HG02759 (cell line): ENCODE measurements at regions not wholly inside any gene's neighbourhood (a gene's known extent, or its start where the extent isn't known, plus 50 kb on each side); places are given as distances from the start of the nearest gene placed in this dataset.
"Not testable (repeated sequence)": the region's sequence is repeated elsewhere in the genome, so short reads cannot be mapped to it uniquely, and the experiment has no call there.

ENCODE experiments used
- ATAC-seq: cut with Tn5 transposase; IDR thresholded peaks from one replicate; pipeline ENCODE4 v1.9.1; 2021; ENCODE audit warnings: mild to moderate bottlenecking, moderate library complexity; ENCODE audit not compliant: unreplicated experiment

DNA sequence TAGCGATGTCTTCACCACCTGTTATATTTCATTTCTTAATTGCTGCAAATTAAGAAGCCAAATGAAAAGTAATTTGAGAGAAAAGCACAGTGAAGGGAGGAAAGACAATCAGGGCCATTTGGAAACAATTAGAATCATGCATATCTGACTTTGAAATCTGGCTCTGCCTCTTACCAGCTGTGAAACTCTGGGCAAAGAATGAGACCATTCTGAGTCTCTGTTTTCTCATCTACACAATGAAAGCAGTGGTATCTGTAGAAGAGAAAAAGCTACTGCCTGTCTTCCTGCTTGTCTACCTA lies 334.5 kb upstream of the CYRIA start:
- ATAC-seq, result no peak

DNA sequence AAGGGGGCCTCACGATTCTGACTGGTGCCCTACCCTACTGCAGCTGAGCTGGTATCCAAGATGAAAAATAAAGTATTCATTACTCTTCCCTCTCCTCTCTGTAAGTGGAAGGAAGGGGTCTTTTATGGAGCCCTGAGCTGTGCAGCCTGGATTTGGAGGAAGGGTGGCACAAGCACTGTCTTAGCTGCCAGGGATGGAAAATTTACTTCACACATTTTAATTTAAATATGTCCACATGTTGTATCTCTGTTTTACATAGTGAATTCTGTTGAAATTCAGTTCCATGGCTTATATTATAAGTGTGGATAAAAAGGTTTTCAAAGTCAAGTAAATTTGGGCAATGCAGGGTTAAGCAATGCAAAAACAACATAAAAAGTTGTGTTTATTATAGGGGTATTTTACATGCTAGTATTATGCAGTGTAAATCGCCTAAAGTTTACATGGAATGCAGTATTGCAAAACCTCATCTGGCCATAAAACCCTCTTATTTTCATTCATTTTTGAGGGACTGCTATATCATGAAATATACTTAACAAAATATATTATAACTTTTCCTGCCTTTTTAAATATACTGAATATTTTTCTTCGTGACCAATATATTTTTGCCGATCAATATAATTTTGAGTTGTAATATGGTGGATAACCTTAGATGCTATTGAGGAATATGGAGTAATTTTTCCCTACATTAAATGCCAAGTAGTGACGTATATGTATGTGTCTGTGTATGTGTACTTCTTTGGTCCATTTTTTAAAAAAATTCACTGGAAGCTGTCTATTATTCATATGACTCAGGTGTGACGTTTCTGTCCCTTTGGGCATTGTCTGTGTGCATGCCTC lies 333.9 kb upstream of the CYRIA start:
- no peak for ATAC-seq

DNA sequence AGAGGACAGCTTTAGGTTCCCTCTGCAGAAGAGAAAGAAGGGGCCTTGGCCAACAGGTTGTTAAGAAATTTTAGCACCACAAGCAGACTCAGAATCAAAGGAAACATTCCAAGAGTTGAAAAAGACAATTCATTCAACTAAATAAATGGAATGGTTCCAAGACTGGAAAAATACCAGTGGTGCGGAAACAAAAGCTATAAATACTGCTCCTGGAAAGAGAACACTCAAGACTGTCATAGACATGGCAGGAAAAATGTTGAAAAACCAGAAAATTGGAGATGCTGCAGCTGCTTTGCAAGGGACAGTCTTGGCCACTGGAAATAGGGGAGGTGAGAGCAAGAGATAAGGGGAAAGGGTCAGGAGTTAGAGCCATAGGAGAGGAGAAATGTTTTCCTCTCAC lies 312.7 kb upstream of the CYRIA start:
- no peak for ATAC-seq

DNA sequence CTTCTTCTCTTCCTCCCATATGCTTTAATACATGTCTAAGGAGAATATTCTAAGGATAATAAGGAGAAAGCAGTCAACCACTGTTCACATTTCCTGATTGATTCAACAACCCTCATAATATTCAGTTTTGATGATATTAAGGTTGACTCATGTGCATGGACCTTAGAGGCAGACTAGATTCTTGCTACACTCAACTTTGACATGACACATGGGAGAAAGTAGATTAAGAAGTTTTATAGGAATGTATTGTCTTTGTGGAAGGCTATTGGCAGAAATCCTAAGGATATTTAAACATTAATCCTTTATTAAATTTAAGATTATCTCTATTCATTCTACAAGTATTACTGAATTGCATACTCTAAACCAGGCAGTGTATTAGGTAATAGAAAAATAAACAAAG lies 309.1 kb upstream of the CYRIA start:
- no peak for ATAC-seq

DNA sequence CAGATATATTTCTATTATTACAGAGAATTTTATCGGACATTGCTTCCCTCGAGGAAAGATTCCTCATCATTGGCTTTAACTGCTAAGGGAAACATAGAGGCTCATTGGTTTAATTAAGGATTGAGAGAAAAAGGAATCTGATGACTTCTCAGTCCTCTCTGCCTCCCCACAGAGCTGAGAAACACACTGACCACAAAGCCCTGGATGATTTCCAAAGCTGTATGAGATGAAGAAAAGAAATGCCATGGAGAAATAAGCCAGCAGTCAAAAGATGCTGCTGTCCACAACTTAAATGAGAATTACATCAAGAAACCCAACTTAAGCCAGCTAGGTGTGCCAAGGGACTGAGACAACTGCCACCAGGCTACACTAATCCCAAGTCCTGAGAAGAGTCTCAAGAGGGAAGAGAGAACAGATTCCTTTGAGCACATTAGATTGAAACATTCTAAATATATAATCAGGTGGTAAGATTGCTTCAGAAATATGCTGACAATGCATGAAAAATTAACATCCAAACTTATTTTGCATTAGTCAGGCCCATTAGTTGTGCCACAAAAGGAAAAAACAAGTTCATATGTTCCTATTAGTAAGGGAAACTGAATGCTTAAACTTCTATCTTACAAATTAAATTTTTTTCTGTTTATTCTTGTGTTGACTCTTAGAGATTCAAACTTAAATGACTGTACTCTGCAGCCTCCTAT lies 308.1 kb upstream of the CYRIA start:
- ATAC-seq, result no peak

DNA sequence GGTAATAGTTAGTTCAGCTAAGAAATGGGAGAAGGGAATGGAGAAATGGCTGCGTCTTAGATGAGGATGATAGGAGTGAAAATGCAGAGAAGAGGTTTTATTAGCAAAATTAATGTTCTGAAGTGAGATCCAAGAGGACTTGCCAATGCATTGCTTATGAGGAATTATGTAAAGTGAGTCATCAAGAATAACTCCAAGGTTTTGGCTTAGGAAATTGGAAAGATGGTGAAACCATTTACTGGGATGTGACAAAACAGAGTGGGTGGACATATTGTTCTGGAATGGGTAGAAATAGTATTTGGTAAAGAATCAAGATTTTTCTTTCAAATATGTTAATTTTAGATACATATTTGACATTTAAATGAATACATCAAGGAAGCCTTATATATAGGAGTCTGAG lies 306.6 kb upstream of the CYRIA start:
- no peak for ATAC-seq

DNA sequence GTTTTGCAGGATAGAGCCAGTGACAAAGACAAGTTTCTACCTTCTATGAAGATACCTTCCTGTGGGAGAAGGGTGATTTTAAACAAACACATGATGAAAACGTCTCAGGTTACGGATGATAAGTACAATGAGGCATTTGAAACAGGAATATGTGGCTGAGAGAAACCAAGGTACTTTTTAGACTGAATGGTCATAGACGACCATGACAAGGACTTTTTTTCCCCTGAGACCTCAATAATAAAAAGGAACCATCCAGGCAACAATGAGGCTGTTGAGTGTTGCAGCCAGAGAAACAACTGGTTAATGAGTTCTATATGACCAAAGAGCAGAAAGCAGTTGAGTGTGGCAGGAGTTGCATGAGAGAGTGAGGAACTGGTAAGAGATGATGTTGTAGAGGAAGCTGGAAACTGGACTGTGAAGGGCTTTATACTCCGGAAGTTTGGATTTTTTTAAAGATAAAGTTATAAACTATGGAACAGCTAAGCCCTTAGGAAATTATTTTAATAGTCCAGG lies 306.1 kb upstream of the CYRIA start:
- no peak for ATAC-seq

DNA sequence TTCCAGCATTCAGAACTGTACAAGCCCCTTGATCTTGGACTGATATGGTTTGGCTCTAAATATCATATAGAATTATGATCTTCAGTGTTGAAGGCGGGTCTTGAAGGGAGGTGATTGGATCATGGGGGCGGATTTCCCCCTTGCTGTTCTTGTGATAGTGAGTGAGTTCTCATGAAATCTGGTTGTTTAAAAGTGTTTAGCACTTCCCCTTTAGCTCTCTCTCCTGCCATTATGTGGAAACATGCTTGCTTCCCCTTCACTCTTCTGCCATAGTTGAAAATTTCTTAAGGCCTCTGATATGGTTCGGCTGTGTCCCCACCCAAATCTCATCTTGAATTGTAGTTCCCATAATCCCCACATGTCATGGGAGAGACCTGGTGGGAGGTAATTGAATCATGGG lies 305.3 kb upstream of the CYRIA start:
- not testable (repeated sequence) for ATAC-seq

DNA sequence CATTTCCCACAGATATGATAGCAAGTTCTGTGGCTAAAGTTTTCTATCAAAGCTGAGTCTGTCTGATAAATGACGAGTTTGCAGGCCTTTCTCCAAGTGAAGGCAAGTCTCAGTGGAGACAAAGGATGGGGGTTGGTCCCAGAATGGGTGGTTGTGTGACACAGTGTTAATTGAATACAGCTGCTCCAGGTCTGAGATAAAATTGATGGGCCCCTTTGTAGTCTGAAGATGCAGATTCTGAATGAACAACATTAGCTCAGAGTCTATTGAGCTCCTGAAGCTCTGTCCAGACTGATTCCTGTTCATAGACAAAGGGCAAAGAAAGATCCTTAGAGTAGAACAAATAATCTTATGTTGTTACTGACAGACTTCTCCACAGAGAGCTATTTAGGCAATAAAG lies 296.9 kb upstream of the CYRIA start:
- no peak for ATAC-seq

DNA sequence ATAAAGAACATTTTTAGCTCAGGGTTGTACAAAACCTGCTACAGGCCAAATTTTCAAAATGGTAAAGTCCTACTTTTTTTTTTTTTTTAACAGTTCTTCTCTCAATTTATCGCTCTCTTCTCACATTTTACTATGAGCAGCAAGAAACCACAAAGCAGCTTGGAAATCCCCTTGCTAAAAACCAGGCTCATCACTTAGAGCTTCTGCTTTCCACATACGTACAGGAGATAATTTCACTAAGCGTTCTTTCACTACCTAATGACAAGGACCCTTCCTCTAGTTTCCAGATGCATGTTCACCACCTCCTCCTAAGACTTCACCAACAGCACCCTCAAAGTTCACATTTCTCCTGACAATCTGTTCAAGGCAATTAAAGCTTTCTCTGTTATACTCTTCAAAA lies 294.9 kb upstream of the CYRIA start:
- peak; percentile 58 for ATAC-seq

DNA sequence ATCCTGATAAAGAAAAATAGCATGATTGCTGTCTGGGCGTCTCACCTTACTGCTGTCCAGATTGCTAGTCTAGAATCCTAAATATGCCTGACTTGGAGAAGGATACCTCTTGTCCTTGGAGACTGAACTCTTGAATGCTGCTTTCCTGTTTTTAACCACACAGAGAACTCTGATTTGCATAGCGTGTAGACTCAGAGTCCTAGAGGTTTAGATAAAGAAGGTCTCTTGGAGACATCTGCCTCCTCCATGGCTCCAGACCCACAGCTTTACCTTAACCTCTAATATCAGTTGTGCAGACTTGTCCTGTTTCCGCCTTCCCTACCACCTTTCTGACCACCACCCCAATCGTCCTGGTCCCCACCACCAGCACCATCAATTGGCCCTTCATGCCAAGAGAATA lies 292.6 kb upstream of the CYRIA start:
- no peak for ATAC-seq

DNA sequence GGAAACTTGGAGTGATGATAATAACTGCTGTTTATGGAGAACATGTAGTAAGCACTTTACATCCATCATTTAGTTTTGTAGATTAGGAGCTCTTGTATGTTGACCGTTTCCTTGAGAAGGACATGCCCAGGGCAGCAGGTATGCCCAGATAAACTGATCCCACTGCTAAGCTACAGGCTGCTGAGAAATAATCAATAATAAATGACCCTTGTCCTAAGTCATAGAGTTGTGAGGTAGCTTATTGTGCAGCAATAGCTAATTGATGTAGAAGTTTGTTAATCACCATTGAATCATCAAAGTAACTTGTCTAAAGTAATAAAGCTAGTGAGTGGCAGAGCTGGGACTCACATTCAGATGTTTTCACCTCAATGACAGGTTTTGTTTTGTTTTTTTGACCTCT lies 287.2 kb upstream of the CYRIA start:
- ATAC-seq, result no peak

DNA sequence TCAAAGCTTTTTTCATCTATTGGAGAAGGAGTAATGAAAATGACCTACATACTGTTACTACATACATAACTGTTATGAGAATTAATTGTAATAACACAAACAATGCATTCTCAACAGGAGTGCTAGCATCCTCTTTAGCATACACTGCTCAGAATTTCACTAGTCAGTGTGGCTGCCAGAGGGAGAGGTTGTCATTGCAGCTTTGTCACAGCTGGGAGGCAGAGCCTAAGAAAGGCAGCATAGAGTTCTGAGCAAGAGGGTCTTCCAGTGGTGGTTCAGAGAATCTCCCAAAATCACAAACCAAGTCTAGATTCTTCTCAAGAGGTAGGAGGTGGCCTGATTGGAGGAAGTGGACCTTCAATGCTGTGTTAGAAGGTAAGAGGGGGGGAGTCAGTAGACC lies 286.7 kb upstream of the CYRIA start:
- ATAC-seq, result no peak

DNA sequence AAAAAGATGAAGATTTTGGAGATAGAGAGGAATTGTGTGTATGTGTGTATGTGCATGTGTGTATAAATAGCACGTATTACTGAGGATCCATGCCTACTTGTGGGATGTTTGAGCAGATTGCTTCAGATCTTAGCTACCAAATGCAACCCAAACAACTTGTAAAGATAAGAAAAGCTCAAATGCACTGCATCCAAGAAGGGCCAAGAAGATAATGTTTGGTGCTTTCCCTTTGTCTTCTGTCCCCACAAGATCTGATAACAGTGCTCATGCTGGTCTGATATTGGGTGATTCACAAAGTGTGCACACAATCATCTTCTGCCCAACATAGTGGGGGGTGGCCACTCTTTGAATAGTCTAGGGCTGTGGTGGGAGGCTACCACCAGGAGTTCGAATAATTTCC lies 284.8 kb upstream of the CYRIA start:
- no peak for ATAC-seq

DNA sequence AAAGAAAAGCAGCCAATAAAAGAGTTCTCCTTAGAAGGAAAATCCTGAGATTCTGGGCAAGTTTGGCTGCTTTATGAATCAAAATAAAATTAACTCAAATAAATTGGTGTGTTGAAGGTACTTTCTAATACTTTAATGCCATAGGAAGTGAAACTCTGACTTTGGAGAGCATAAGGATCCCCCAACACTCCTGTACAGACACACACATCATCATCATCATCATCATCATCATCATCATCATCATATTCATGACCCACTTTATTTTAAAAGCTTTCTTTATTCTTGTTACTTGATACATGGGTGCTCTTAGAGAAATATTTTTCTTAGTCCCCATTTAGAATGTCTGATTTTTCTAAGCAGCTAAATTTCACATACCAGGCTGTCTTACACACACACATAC lies 283.1 kb upstream of the CYRIA start:
- no peak for ATAC-seq

DNA sequence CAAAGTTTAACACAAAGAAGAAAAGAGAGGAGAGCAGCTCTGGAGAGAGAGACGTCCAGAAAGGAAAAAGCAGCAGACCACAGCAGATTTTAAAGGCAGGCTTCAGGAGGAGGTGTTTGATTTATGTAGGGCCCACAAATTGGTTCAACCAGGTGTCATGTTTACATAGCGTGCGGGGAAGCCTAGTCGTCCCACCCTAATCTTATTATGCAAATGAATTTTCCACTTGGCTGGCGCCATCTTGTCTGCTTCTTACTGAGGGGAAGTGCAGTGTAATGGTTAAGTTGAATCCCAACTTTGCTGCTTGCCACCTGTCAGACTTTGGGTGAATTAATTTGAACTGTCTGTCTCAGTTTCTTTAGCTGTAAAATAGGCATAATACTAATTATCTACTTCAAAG lies 282.4 kb upstream of the CYRIA start:
- no peak for ATAC-seq

DNA sequence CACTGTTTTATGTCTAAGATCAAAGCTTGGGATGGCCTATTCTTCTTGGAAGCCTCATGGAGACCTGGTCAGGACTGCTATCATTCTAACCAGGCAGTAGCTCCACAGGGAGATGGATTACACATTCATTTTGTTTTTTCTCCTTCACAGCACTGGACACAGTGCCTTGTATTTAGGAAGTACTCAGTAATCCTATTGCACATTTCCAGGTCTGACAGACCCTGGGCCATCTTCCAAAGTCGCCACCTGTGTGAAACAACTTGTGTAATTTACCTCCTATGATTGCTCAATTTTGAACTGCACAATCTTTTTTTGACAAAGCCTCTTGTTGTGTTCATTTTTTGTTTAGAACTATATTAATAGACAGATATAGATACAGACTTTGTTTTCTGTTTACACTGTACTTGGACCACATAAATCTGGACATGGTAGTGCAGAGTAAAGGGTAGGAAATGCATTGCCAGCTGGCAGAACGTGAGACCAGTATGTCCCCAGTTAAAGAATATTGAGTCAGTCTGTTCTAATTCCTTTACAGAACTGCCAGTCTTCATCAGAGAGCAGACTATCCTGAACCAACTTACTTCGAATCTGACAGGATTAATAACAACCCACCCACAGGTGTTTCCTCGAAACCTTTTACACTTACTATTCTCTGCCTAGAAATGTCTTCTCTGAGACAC lies 277.8 kb upstream of the CYRIA start:
- ATAC-seq, result no peak

DNA sequence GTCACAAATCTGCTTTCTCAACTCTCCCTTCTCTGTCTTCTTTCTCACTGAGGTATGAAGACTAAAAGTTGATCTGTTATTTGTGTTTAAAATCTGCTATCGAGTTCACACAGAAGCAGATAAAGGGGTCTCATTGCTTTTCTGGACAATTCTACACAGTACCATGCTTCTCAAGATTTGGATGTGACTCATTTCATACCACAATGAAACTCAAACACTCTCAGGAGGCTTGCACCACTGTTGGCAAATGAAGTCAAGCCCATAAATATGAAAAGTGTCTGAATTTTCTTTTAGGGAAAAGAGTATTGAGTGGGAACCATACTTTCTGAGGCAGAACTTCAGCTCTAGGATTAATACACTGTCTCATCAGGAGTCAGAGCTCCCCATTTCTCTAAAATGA lies 274.6 kb upstream of the CYRIA start:
- ATAC-seq, result no peak

DNA sequence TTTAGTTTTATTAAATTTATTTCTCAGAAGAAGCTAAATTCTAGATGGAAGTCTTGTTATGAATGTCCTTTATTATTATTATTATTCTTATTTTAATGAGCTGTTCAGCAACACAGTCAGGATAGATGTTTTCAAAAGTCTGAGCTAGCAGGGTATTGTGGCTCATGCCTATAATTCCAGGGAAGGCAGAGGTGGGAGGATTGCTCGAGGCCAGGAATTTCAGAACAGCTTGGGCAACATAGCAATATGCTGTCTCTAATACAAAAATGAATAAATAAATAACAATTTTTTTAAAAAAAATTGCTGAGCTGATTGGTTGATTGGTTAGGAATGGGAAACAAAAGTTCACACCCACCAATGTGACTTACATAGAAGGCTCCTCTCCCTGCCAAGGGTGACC lies 274.1 kb upstream of the CYRIA start:
- no peak for ATAC-seq

DNA sequence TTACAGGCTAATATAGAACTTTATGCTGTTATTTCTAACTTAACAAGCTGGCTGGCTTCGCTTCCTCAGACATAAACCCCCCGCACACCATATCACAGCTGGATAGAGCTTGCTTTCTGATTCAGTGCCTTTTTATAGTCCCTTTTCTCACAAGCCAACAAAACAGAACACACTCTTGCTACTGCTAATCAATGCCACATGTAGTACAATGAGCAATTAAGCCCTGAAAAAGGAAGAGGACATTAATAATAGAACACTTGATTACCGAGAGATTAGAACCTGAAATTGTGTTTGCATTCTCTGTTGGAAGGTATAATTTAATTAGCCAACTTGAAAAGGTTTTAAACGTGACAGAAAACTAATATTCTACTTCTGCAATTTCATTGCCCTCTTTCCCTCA lies 267.7 kb upstream of the CYRIA start:
- ATAC-seq, result no peak

DNA sequence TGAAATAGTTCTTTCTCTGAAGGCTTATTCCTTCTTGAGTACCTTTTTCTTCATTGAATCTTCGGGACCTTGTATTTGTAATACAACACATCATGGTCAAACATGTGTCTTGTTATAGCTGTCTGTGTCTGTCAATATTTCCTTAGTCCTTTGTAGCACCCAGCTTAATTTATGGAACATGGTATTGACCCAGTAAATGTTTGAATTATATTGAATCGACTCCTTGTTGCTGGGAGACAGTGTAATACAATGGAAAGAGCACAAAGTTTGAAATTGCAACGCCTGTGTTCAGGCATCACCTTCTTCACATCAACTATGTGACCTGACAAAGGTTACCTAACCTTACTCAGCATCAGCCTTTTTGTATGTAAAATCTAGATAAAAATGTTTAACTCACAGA lies 267.2 kb upstream of the CYRIA start:
- ATAC-seq, result no peak

DNA sequence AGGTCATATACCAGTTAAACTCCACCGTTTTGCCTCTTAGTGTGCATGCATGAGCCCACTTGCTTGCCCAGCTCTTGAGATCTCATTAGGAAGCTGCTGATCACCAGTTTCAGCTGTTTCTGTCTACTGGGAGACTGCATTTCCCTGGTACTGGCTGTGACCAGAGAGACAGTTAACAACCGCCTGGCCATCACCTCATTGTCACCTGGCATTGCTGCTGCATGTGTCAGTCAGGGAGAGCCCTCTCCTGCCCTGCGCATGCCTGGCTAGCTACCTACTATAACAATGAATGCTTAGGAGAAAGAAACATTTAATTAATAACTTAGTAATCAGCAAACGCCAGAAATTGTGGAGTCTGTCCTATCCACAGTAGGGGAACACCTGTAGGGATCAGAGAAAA lies 265.8 kb upstream of the CYRIA start:
- no peak for ATAC-seq
